Peyer's patch (tissue), 4 donors: ENCODE measurements at regions not wholly inside any gene's neighbourhood (a gene's known extent, or its start where the extent isn't known, plus 50 kb on each side); places are given as distances from the start of the nearest gene placed in this dataset.

Experiments
- CTCF ChIP-seq, 6 experiments: fragments of 450-650 bp in 4 of 6; fragments of 200-600 bp in 2 of 6; sonication (generic) in 1 of 6; IDR thresholded peaks; one replicate each; pipeline ENCODE4 v1.5.1; 2017 to 2019; ENCODE audit warnings: antibody characterized with exemption in 6 of 6, mild to moderate bottlenecking in 3 of 6, moderate library complexity in 1 of 6
- POLR2A ChIP-seq, 2 donors: fragments of 450-650 bp; IDR thresholded peaks; one replicate each; pipeline ENCODE4 v1.5.1; 2017; ENCODE audit warnings: antibody characterized with exemption in 2 of 2, mild to moderate bottlenecking in 2 of 2, moderate library complexity in 2 of 2

DNA sequence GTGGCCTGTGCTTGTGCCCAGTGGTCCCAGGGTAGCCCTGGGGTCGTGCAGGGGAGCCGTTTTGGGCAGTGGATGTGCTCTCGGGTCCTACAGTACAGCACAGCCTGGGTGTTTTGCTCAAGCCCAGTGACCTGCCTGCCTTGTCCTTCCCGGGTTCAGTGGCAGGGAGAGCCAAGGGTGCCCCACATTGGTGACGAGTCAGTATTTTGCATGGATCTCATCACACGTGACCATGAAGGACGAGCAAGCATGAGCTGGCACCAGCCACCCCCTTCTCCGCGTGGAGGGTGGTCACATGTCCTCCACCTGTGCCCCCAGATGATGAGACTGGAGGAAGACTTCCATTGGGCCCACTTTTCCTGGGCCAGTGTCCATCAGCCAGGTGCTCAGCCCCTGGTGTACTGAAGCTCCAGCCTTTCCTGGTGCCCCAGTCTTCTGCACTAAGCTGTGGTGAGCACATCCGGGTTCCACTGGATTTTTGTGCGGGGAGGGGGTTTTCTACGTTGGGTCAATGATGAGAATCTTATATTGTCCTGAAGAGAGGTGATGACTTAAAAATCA lies 197.5 kb downstream of the UBE3A start:
- TF ChIP-seq POLR2A (IDR thresholded peaks at IDR 0.05): no peak
- TF ChIP-seq CTCF (IDR thresholded peaks at IDR 0.05): no peak
